Liver (tissue), 8 donors: ENCODE measurements at regions not wholly inside any gene's neighbourhood (a gene's known extent, or its start where the extent isn't known, plus 50 kb on each side); places are given as distances from the start of the nearest gene placed in this dataset.

Experiments used
- DNase-seq: peaks from one replicate; pipeline ENCODE4 v3.0.0-alpha.2; 2017; ENCODE audit warnings: low spot score
- H3K27ac ChIP-seq, 2 donors: one replicate each; pipeline ENCODE4 v1.7.0; 2013; ENCODE audit warnings: inconsistent platforms in 2 of 2, low read length in 2 of 2, control low read depth in 1 of 2, low read depth in 1 of 2, mild to moderate bottlenecking in 1 of 2
- H3K27me3 ChIP-seq, 4 donors: one replicate each; pipeline versions ENCODE4 v1.6.1 to v1.7.0; 2013; ENCODE audit warnings: low read length in 3 of 4, inconsistent platforms in 1 of 4, mild to moderate bottlenecking in 1 of 4, moderate library complexity in 1 of 4; ENCODE audit not compliant: control insufficient read depth in 4 of 4, insufficient read depth in 4 of 4
- H3K36me3 ChIP-seq, 4 donors: one replicate each; pipeline versions ENCODE4 v1.6.1 to v1.7.0; 2013; ENCODE audit warnings: low read length in 3 of 4, mild to moderate bottlenecking in 3 of 4, low read depth in 1 of 4, moderate library complexity in 1 of 4; ENCODE audit not compliant: control insufficient read depth in 4 of 4, insufficient read depth in 3 of 4
- H3K4me1 ChIP-seq, 4 donors: one replicate each; pipeline versions ENCODE4 v1.6.1 to v1.7.0; 2013; ENCODE audit warnings: low read length in 3 of 4, mild to moderate bottlenecking in 3 of 4, moderate library complexity in 1 of 4; ENCODE audit not compliant: control insufficient read depth in 4 of 4, insufficient read depth in 4 of 4
- H3K4me3 ChIP-seq, 3 donors: one replicate each; pipeline versions ENCODE4 v1.6.1 to v1.7.0; 2013; ENCODE audit warnings: low read length in 3 of 3, control low read depth in 1 of 3, low read depth in 1 of 3, mild to moderate bottlenecking in 1 of 3
- H3K9ac ChIP-seq, 2 donors: one replicate each; pipeline ENCODE4 v1.7.0; 2013; ENCODE audit warnings: low read length in 2 of 2, mild to moderate bottlenecking in 2 of 2, moderate library complexity in 2 of 2, control low read depth in 1 of 2, low read depth in 1 of 2
- H3K9me3 ChIP-seq, 4 donors: one replicate each; pipeline versions ENCODE4 v1.6.1 to v1.7.0; 2013; ENCODE audit warnings: low read length in 3 of 4; ENCODE audit not compliant: control insufficient read depth in 4 of 4
- ATF3 ChIP-seq: IDR thresholded peaks from 2 replicates; pipeline ENCODE4 v1.6.1; 2016; ENCODE audit warnings: antibody characterized with exemption
- CTCF ChIP-seq: fragments of 150-350 bp; IDR thresholded peaks from 2 replicates; pipeline ENCODE4 v1.5.1; 2017; ENCODE audit warnings: improper control_type of control experiment, low read depth, low read length; ENCODE audit not compliant: missing input control
- FOXA1 ChIP-seq: IDR thresholded peaks from 2 replicates; pipeline ENCODE4 v1.6.1; 2016; ENCODE audit warnings: antibody characterized with exemption
- FOXA2 ChIP-seq: IDR thresholded peaks from 2 replicates; pipeline ENCODE4 v1.6.1; 2016; ENCODE audit warnings: antibody characterized with exemption
- GABPA ChIP-seq, 2 donors: IDR thresholded peaks in 1 of 2; conservative IDR thresholded peaks in 1 of 2; 2 replicates each; pipeline ENCODE4 v1.6.1; 2016; ENCODE audit warnings: antibody characterized with exemption in 2 of 2, mild to moderate bottlenecking in 1 of 2, moderate library complexity in 1 of 2
- HNF4A ChIP-seq, 2 donors: conservative IDR thresholded peaks; 2 replicates each; pipeline ENCODE4 v1.6.1; 2016; ENCODE audit warnings: antibody characterized with exemption in 2 of 2, mild to moderate bottlenecking in 2 of 2
- HNF4G ChIP-seq: IDR thresholded peaks from 2 replicates; pipeline ENCODE4 v1.6.1; 2016; ENCODE audit warnings: antibody characterized with exemption
- JUND ChIP-seq, 2 donors: IDR thresholded peaks; 2 replicates each; pipeline ENCODE4 v1.6.1; 2016; ENCODE audit warnings: antibody characterized with exemption in 2 of 2
- MAX ChIP-seq: IDR thresholded peaks from 2 replicates; pipeline ENCODE4 v1.6.1; 2016; ENCODE audit warnings: antibody characterized with exemption
- NR2F2 ChIP-seq: IDR thresholded peaks from 2 replicates; pipeline ENCODE4 v1.6.1; 2016; ENCODE audit warnings: antibody characterized with exemption
- RAD21 ChIP-seq, 2 donors: IDR thresholded peaks; 2 replicates each; pipeline ENCODE4 v1.6.1; 2016; ENCODE audit warnings: antibody characterized with exemption in 2 of 2, mild to moderate bottlenecking in 2 of 2
- REST ChIP-seq: IDR thresholded peaks from 2 replicates; pipeline ENCODE4 v1.6.1; 2016; ENCODE audit warnings: antibody characterized with exemption, mild to moderate bottlenecking
- RXRA ChIP-seq, 2 donors: IDR thresholded peaks; 2 replicates each; pipeline ENCODE4 v1.6.1; 2017 to 2018; ENCODE audit warnings: antibody characterized with exemption in 2 of 2, mild to moderate bottlenecking in 1 of 2
- SP1 ChIP-seq: IDR thresholded peaks from 2 replicates; pipeline ENCODE4 v1.6.1; 2018; ENCODE audit warnings: antibody characterized with exemption, mild to moderate bottlenecking
- TAF1 ChIP-seq: conservative IDR thresholded peaks from 2 replicates; pipeline ENCODE4 v1.6.1; 2016; ENCODE audit warnings: antibody characterized with exemption, mild to moderate bottlenecking
- YY1 ChIP-seq: IDR thresholded peaks from 2 replicates; pipeline ENCODE4 v1.6.1; 2016; ENCODE audit warnings: antibody characterized with exemption, mild to moderate bottlenecking
- ZBTB33 ChIP-seq: IDR thresholded peaks from 2 replicates; pipeline ENCODE4 v1.6.1; 2016; ENCODE audit warnings: antibody characterized with exemption
- whole genome bisulfite sequencing: extraction: QIAGEN DNeasy Blood & Tissue Kit; methylation state at CpG from one replicate; pipeline ENCODE4 v1.1.7; 2013; 5-methylcytosine and 5-hydroxymethylcytosine counted together
- donor health status: healthy.
- donor health status: healthy.
- donor health status: healthy.
- donor health status: healthy.
- donor health status: healthy.

- Histone ChIP-seq H3K4me1 (no peaks in the 10 kb centered on the region), H3K36me3 (no peaks in the 10 kb centered on the region), H3K27ac (no peak overlapping the region), H3K9me3 (no peaks in the 10 kb centered on the region), H3K4me3 (no peak overlapping the region), H3K9ac (no peak overlapping the region), H3K27me3 (no peaks in the 10 kb centered on the region)
- TF ChIP-seq TAF1 (no peak), HNF4A (conservative IDR thresholded peaks at IDR 0.05) (no peak), RXRA (IDR thresholded peaks at IDR 0.05) (no peak), GABPA (IDR thresholded peaks at IDR 0.05 in 1 of 2, conservative IDR thresholded peaks at IDR 0.05 in 1 of 2) (no peak), ZBTB33 (no peak), REST (no peak), FOXA2 (no peak), YY1 (no peak), NR2F2 (no peak), MAX (no peak), JUND (IDR thresholded peaks at IDR 0.05) (no peak), FOXA1 (no peak), HNF4G (no peak), ATF3 (no peak), SP1 (no peak), CTCF (no peak)
- 92% methylated on average over 3 of the region's 3 CpGs for WGBS
- no peak for DNase-seq
These were observed 70.7 kb upstream of the GTF3A start for GRCh38 chr13:27353708-27354107.

- DNase-seq, result no peak
- H3K27ac ChIP-seq, result no peak overlapping the region
- no peaks in the 10 kb centered on the region for H3K36me3 ChIP-seq
- H3K9ac ChIP-seq, result no peak overlapping the region
- no peaks in the 10 kb centered on the region for H3K9me3 ChIP-seq
- 58% methylated on average over 3 of the region's 3 CpGs for WGBS
- no peaks in the 10 kb centered on the region for H3K4me1 ChIP-seq
- no peak for TF ChIP-seq RXRA (IDR thresholded peaks at IDR 0.05)
- TF ChIP-seq RAD21 (IDR thresholded peaks at IDR 0.05), result peak; percentile 10 to 34
- TF ChIP-seq CTCF, result no peak
- no peak for TF ChIP-seq TAF1
- no peak for TF ChIP-seq FOXA2
- no peak for TF ChIP-seq JUND (IDR thresholded peaks at IDR 0.05)
- TF ChIP-seq NR2F2, result no peak
- no peak for TF ChIP-seq YY1
- no peak overlapping the region for H3K4me3 ChIP-seq
- H3K27me3 ChIP-seq, result no peaks in the 10 kb centered on the region
These were observed 70.0 kb upstream of the GTF3A start for GRCh38 chr13:27354379-27354778.
